HEK293 (cell line): ENCODE measurements at regions not wholly inside any gene's neighbourhood (a gene's known extent, or its start where the extent isn't known, plus 50 kb on each side); places are given as distances from the start of the nearest gene placed in this dataset.

Experiments used
- CTCF ChIA-PET: fragments of 350-600 bp; formaldehyde crosslinking; extraction: SDS; loops from one replicate; lab custom pipeline; 2021; ENCODE audit warnings: antibody characterized with exemption; lab: Yijun Ruan, JAX
- POLR2A ChIA-PET: fragments of 300-600 bp; formaldehyde crosslinking; extraction: SDS; loops from one replicate; lab custom pipeline; 2020; ENCODE audit warnings: antibody characterized with exemption, inconsistent platforms; lab: Yijun Ruan, JAX
- H3K27ac ChIP-seq: fragments of 200-500 bp; sonication (Bioruptor generic); 2 replicates; pipeline ENCODE4 v1.5.1; 2014; ENCODE audit warnings: low read depth, low read length, control low read depth, inconsistent platforms; ENCODE audit errors: extremely low read depth
- H3K36me3 ChIP-seq, 2 experiments: fragments of 200-500 bp in 1 of 2; sonication (Bioruptor generic) in 1 of 2; 1 replicate in 1 of 2; 2 replicates in 1 of 2; pipeline ENCODE4 v1.5.1; 2014 to 2017; ENCODE audit warnings: inconsistent platforms in 2 of 2, low read length in 2 of 2; ENCODE audit not compliant: control insufficient read depth in 2 of 2, insufficient read depth in 1 of 2
- H3K4me1 ChIP-seq: fragments of 200-500 bp; sonication (Bioruptor generic); 2 replicates; pipeline ENCODE4 v1.5.1; 2014; ENCODE audit warnings: mild to moderate bottlenecking, low read length, inconsistent platforms; ENCODE audit not compliant: control insufficient read depth, insufficient read depth
- H3K4me3 ChIP-seq: 2 replicates; pipeline ENCODE4 v1.5.1; 2011; ENCODE audit warnings: low read depth, mild to moderate bottlenecking, control low read depth, low read length, moderate library complexity
- H3K9me3 ChIP-seq: fragments of 200-500 bp; sonication (Bioruptor generic); 2 replicates; pipeline ENCODE4 v1.5.1; 2014; ENCODE audit warnings: low read depth, low read length, inconsistent platforms; ENCODE audit not compliant: control insufficient read depth, insufficient read depth
- BCL11A ChIP-seq: fragments of 450-650 bp; formaldehyde crosslinking; IDR thresholded peaks from 2 replicates; pipeline ENCODE4 v1.5.1; 2016; ENCODE audit warnings: low read depth, missing biosample characterization, missing genetic modification characterization
- KLF7 ChIP-seq: fragments of 450-650 bp; formaldehyde crosslinking; IDR thresholded peaks from 2 replicates; pipeline ENCODE4 v1.5.1; 2016; ENCODE audit warnings: missing biosample characterization, missing genetic modification characterization, borderline replicate concordance
- KLF9 ChIP-seq: fragments of 450-650 bp; formaldehyde crosslinking; IDR thresholded peaks from 2 replicates; pipeline ENCODE4 v1.5.1; 2016; ENCODE audit warnings: missing biosample characterization, missing genetic modification characterization, low read depth
- MZF1 ChIP-seq: fragments of 450-650 bp; formaldehyde crosslinking; IDR thresholded peaks from 2 replicates; pipeline ENCODE4 v1.5.1; 2017; ENCODE audit warnings: missing biosample characterization, missing genetic modification characterization, borderline replicate concordance
- SETDB1 ChIP-seq: IDR thresholded peaks from one replicate; pipeline ENCODE4 v1.6.1; 2017; ENCODE audit warnings: mild to moderate bottlenecking, low read length, moderate library complexity, mixed read lengths; ENCODE audit not compliant: insufficient read length
- SP3 ChIP-seq: fragments of 450-650 bp; formaldehyde crosslinking; IDR thresholded peaks from 2 replicates; pipeline ENCODE4 v1.5.1; 2016; ENCODE audit warnings: missing biosample characterization, missing genetic modification characterization
- WT1 ChIP-seq: fragments of 450-650 bp; formaldehyde crosslinking; IDR thresholded peaks from 2 replicates; pipeline ENCODE4 v1.5.1; 2016; ENCODE audit warnings: missing biosample characterization, missing genetic modification characterization
- ZFP37 ChIP-seq: fragments of 450-650 bp; formaldehyde crosslinking; IDR thresholded peaks from 2 replicates; pipeline ENCODE4 v1.5.1; 2016; ENCODE audit warnings: missing biosample characterization, missing genetic modification characterization
- ZNF10 ChIP-seq: fragments of 450-650 bp; formaldehyde crosslinking; IDR thresholded peaks from 2 replicates; pipeline ENCODE4 v1.5.1; 2017; ENCODE audit warnings: missing biosample characterization, missing genetic modification characterization
- ZNF146 ChIP-seq: fragments of 450-650 bp; formaldehyde crosslinking; IDR thresholded peaks from 2 replicates; pipeline ENCODE4 v1.5.1; 2016; ENCODE audit warnings: missing biosample characterization, missing genetic modification characterization
- ZNF223 ChIP-seq: fragments of 450-650 bp; formaldehyde crosslinking; IDR thresholded peaks from 2 replicates; pipeline ENCODE4 v1.5.1; 2016; ENCODE audit warnings: missing biosample characterization, missing genetic modification characterization
- ZNF626 ChIP-seq: fragments of 450-650 bp; sonication (Bioruptor Pico); formaldehyde crosslinking; IDR thresholded peaks from 2 replicates; pipeline ENCODE4 v1.5.1; 2018; ENCODE audit warnings: missing biosample characterization, missing genetic modification characterization, inconsistent platforms
- ZNF660 ChIP-seq: fragments of 450-650 bp; IDR thresholded peaks from 2 replicates; pipeline ENCODE4 v1.5.1; 2018; ENCODE audit warnings: missing biosample characterization, mild to moderate bottlenecking, missing genetic modification characterization
- ZNF785 ChIP-seq: fragments of 450-650 bp; formaldehyde crosslinking; IDR thresholded peaks from 2 replicates; pipeline ENCODE4 v1.5.1; 2016; ENCODE audit warnings: missing biosample characterization, missing genetic modification characterization
- ZNF830 ChIP-seq: fragments of 450-650 bp; IDR thresholded peaks from 2 replicates; pipeline ENCODE4 v1.5.0; 2018; ENCODE audit warnings: missing biosample characterization, missing genetic modification characterization, low read depth, mild to moderate bottlenecking, moderate library complexity
- ZNF843 ChIP-seq: fragments of 450-650 bp; formaldehyde crosslinking; IDR thresholded peaks from 2 replicates; pipeline ENCODE4 v1.5.1; 2016; ENCODE audit warnings: missing biosample characterization, missing genetic modification characterization
- ZXDB ChIP-seq: fragments of 450-650 bp; formaldehyde crosslinking; IDR thresholded peaks from 2 replicates; pipeline ENCODE4 v1.5.1; 2016; ENCODE audit warnings: missing biosample characterization, missing genetic modification characterization
- TF ChIP-seq, protein P1 (sequence below): fragments of 450-650 bp; formaldehyde crosslinking; IDR thresholded peaks from 2 replicates; pipeline ENCODE4 v1.5.1; 2016; ENCODE audit warnings: missing biosample characterization, missing genetic modification characterization
- TF ChIP-seq, protein P2 (sequence below): fragments of 450-650 bp; formaldehyde crosslinking; IDR thresholded peaks from 2 replicates; pipeline ENCODE4 v1.5.1; 2016; ENCODE audit warnings: missing biosample characterization, missing genetic modification characterization
- TF ChIP-seq, protein P3 (sequence below): fragments of 450-650 bp; formaldehyde crosslinking; IDR thresholded peaks from 2 replicates; pipeline ENCODE4 v1.5.1; 2016; ENCODE audit warnings: missing biosample characterization, missing genetic modification characterization

DNA sequence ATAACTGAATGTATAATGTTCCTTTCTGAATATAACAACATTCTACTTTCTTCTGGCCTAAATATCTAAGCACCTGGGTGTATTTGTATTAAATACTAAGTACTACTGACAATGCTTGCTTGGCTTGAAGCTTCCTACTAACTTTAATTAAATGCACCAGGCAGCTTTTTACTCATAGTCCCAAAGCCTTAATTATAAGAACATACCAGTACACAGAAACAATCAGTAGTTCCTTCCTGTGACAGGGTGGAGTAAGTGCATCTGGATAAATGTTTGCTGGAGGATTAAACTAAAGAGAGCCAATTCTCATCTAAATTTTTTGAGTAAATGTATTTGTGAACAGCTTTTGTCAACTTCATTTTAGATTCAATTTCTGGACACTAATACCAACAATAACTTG, 558.6 kb upstream of the SEMA6A start:
- no peaks in the 10 kb centered on the region for H3K4me1 ChIP-seq
- TF ChIP-seq ZNF785 (no peak), ZFP37 (no peak), SETDB1 (no peak), SP3 (tag by site-specific recombination) (no peak), ZNF830 (no peak), MZF1 (tag by site-specific recombination) (no peak), ZXDB (tag by site-specific recombination) (no peak)
- POLR2A ChIA-PET: no interaction called here
- H3K4me3 ChIP-seq: no peak overlapping the region
- H3K9me3 ChIP-seq: no peaks in the 10 kb centered on the region
- CTCF ChIA-PET: no interaction called here
- no peaks in the 10 kb centered on the region for H3K36me3 ChIP-seq
- no peak overlapping the region for H3K27ac ChIP-seq

DNA sequence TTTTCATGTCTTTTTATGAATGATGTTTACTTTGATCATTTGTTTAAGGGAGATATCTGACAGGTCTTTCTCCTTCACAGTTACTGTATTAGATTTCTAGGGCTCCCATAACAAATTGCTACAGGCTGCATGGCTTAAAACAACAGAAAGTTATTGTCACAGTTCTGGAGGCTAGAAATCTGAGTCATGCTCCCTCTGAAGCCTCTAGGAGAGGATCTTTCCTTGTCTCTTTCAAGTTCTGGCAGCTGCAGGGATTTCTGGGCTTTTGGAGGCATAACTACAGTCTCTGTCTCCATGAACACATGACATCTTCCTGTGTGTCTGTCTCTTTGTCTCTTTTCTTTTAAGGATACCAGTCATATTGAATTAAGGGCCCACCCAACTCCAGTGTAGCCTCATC, 557.3 kb upstream of the SEMA6A start:
- no peaks in the 10 kb centered on the region for H3K4me1 ChIP-seq
- H3K4me3 ChIP-seq: no peak overlapping the region
- H3K27ac ChIP-seq: no peak overlapping the region
- no peak for TF ChIP-seq ZNF660 (tag by site-specific recombination)
- TF ChIP-seq KLF9: no peak
- TF ChIP-seq, protein P1, sequence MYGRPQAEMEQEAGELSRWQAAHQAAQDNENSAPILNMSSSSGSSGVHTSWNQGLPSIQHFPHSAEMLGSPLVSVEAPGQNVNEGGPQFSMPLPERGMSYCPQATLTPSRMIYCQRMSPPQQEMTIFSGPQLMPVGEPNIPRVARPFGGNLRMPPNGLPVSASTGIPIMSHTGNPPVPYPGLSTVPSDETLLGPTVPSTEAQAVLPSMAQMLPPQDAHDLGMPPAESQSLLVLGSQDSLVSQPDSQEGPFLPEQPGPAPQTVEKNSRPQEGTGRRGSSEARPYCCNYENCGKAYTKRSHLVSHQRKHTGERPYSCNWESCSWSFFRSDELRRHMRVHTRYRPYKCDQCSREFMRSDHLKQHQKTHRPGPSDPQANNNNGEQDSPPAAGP (tag by site-specific recombination): no peak
- no peak for TF ChIP-seq ZNF10 (tag by site-specific recombination)
- no peak for TF ChIP-seq ZNF223 (tag by site-specific recombination)
- TF ChIP-seq KLF7 (tag by site-specific recombination): no peak
- TF ChIP-seq BCL11A: no peak
- TF ChIP-seq, protein P2, sequence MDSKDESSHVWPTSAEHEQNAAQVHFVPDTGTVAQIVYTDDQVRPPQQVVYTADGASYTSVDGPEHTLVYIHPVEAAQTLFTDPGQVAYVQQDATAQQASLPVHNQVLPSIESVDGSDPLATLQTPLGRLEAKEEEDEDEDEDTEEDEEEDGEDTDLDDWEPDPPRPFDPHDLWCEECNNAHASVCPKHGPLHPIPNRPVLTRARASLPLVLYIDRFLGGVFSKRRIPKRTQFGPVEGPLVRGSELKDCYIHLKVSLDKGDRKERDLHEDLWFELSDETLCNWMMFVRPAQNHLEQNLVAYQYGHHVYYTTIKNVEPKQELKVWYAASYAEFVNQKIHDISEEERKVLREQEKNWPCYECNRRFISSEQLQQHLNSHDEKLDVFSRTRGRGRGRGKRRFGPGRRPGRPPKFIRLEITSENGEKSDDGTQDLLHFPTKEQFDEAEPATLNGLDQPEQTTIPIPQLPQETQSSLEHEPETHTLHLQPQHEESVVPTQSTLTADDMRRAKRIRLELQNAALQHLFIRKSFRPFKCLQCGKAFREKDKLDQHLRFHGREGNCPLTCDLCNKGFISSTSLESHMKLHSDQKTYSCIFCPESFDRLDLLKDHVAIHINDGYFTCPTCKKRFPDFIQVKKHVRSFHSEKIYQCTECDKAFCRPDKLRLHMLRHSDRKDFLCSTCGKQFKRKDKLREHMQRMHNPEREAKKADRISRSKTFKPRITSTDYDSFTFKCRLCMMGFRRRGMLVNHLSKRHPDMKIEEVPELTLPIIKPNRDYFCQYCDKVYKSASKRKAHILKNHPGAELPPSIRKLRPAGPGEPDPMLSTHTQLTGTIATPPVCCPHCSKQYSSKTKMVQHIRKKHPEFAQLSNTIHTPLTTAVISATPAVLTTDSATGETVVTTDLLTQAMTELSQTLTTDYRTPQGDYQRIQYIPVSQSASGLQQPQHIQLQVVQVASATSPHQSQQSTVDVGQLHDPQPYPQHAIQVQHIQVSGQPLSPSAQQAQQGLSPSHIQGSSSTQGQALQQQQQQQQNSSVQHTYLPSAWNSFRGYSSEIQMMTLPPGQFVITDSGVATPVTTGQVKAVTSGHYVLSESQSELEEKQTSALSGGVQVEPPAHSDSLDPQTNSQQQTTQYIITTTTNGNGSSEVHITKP: no peak
- no peak for TF ChIP-seq ZNF626 (tag by site-specific recombination)
- no peak for TF ChIP-seq ZNF843 (tag by site-specific recombination)
- TF ChIP-seq, protein P3, sequence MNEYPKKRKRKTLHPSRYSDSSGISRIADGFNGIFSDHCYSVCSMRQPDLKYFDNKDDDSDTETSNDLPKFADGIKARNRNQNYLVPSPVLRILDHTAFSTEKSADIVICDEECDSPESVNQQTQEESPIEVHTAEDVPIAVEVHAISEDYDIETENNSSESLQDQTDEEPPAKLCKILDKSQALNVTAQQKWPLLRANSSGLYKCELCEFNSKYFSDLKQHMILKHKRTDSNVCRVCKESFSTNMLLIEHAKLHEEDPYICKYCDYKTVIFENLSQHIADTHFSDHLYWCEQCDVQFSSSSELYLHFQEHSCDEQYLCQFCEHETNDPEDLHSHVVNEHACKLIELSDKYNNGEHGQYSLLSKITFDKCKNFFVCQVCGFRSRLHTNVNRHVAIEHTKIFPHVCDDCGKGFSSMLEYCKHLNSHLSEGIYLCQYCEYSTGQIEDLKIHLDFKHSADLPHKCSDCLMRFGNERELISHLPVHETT: no peak
- no peak for TF ChIP-seq WT1 (tag by site-specific recombination)
- TF ChIP-seq ZNF146 (tag by site-specific recombination): no peak
- ChIA-PET POLR2A (no interaction called here), CTCF (no interaction called here)
- no peaks in the 10 kb centered on the region for H3K36me3 ChIP-seq
- no peaks in the 10 kb centered on the region for H3K9me3 ChIP-seq
